Lower lobe of right lung (tissue), 2 donors: ENCODE measurements at regions not wholly inside any gene's neighbourhood (a gene's known extent, or its start where the extent isn't known, plus 50 kb on each side); places are given as distances from the start of the nearest gene placed in this dataset.

Experiments
- ATAC-seq, 2 donors: fragments of 200-7000 bp; cut with Tn5 transposase; one replicate each; pipeline ENCODE4 v1.9.1; 2020 to 2022; ENCODE audit warnings: mild to moderate bottlenecking in 2 of 2, moderate library complexity in 2 of 2
- DNase-seq: peaks from one replicate; pipeline ENCODE4 v3.0.0-alpha.2; 2020
- H3K27ac ChIP-seq: fragments of 200-600 bp; one replicate; pipeline ENCODE4 v1.8.0; 2022
- H3K27me3 ChIP-seq: fragments of 200-600 bp; one replicate; pipeline ENCODE4 v1.8.0; 2022; ENCODE audit warnings: low read depth
- H3K36me3 ChIP-seq: fragments of 200-600 bp; one replicate; pipeline ENCODE4 v1.8.0; 2022; ENCODE audit warnings: mild to moderate bottlenecking
- H3K4me1 ChIP-seq: fragments of 200-600 bp; one replicate; pipeline ENCODE4 v1.8.0; 2022
- H3K4me3 ChIP-seq: fragments of 200-600 bp; one replicate; pipeline ENCODE4 v1.8.0; 2022; ENCODE audit warnings: mild to moderate bottlenecking
- H3K9me3 ChIP-seq: fragments of 200-600 bp; one replicate; pipeline ENCODE4 v1.8.0; 2022
- CTCF ChIP-seq: fragments of 200-600 bp; IDR thresholded peaks from one replicate; pipeline ENCODE4 v1.8.0; 2022; ENCODE audit warnings: antibody characterized with exemption, mild to moderate bottlenecking
- intact Hi-C: fragments of 100-400 bp; cut with DNase I; formaldehyde crosslinking; loops from one replicate; pipeline ENCODE4 v1.11.0; 2022
- donor health status: DM: no; HTN: yes; CAD: no; lungs with severe emphysema.

GRCh38 chr6:21396313-21396712 is 197.2 kb upstream of the SOX4 start:
- TF ChIP-seq CTCF, result no peak
- H3K4me3 ChIP-seq, result no peak overlapping the region

GRCh38 chr6:21398741-21399325 is 194.7 kb upstream of the SOX4 start:
- intact Hi-C loops, result no loop called here
- TF ChIP-seq CTCF, result no peak
- H3K27me3 ChIP-seq, result no peaks in the 10 kb centered on the region
- no peaks in the 10 kb centered on the region for H3K36me3 ChIP-seq
- no peak overlapping the region for H3K27ac ChIP-seq
- H3K4me1 ChIP-seq, result no peaks in the 10 kb centered on the region
- DNase-seq (no peak), ATAC-seq (no peak)
- H3K9me3 ChIP-seq, result no peaks in the 10 kb centered on the region
- no peak overlapping the region for H3K4me3 ChIP-seq

More at GRCh38 chr6:21396313-21396712, 197.2 kb upstream of the SOX4 start:
- no peak for ATAC-seq
- Histone ChIP-seq H3K9me3 (no peaks in the 10 kb centered on the region), H3K4me1 (no peaks in the 10 kb centered on the region), H3K27me3 (no peaks in the 10 kb centered on the region), H3K27ac (no peak overlapping the region), H3K36me3 (no peaks in the 10 kb centered on the region)
- DNase-seq, result no peak
- intact Hi-C loops, result no loop called here

GRCh38 chr6:21402368-21402767 is 191.2 kb upstream of the SOX4 start:
- intact Hi-C loops, result no loop called here
- no peak overlapping the region for H3K27ac ChIP-seq
- TF ChIP-seq CTCF, result no peak

GRCh38 chr6:21404577-21404976 is 189.0 kb upstream of the SOX4 start:
- Histone ChIP-seq H3K4me3 (no peak overlapping the region), H3K4me1 (no peaks in the 10 kb centered on the region), H3K9me3 (no peaks in the 10 kb centered on the region), H3K36me3 (no peaks in the 10 kb centered on the region), H3K27ac (no peak overlapping the region), H3K27me3 (no peaks in the 10 kb centered on the region)
- TF ChIP-seq CTCF, result no peak
- ATAC-seq, result no peak
- intact Hi-C loops, result no loop called here
- no peak for DNase-seq

More at GRCh38 chr6:21402368-21402767, 191.2 kb upstream of the SOX4 start:
- ATAC-seq (no peak), DNase-seq (no peak)
- Histone ChIP-seq H3K9me3 (no peaks in the 10 kb centered on the region), H3K4me3 (no peak overlapping the region), H3K27me3 (no peaks in the 10 kb centered on the region), H3K36me3 (no peaks in the 10 kb centered on the region), H3K4me1 (no peaks in the 10 kb centered on the region)

- TF ChIP-seq CTCF, result no peak
- intact Hi-C loops, result no loop called here
- H3K4me3 ChIP-seq, result no peak overlapping the region
- H3K27ac ChIP-seq, result no peak overlapping the region
- no peak for ATAC-seq
- H3K36me3 ChIP-seq, result no peaks in the 10 kb centered on the region
- no peaks in the 10 kb centered on the region for H3K27me3 ChIP-seq
- no peak for DNase-seq
- no peaks in the 10 kb centered on the region for H3K4me1 ChIP-seq
- peaks cover 6% of the 10 kb centered on the region for H3K9me3 ChIP-seq
Measured at GRCh38 chr6:21406316-21406715, 187.2 kb upstream of the SOX4 start.
